GM21390 (cell line): ENCODE measurements at regions not wholly inside any gene's neighbourhood (a gene's known extent, or its start where the extent isn't known, plus 50 kb on each side); places are given as distances from the start of the nearest gene placed in this dataset.

ENCODE experiments used
- ATAC-seq: cut with Tn5 transposase; IDR thresholded peaks from one replicate; pipeline ENCODE4 v1.9.1; 2021; ENCODE audit not compliant: unreplicated experiment

- ATAC-seq: no peak
Measured at GRCh38 chr2:81238462-81238861, 933.9 kb upstream of the LRRTM1 start.

DNA sequence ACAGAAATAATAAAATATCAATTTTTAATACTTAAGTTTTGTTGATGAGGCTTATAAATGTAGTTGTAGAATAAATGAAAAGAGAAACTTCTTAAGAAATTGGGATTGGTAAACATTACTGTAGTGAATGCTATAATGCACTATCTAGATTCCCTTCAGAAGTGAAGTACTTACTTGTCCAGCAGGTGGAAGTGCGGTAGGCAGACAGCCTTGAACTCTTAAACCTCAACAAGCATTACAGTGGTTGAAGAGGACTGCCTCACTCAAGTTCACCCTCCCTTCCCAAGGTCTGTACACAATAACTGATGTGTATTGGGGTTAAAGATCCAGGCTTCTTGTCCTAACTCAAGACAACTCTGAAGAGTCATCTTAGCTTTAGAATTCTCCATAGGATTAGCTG lies 931.0 kb upstream of the LRRTM1 start:
- ATAC-seq: no peak

GRCh38 chr2:81234711-81235110 lies 930.2 kb upstream of the LRRTM1 start:
- ATAC-seq: no peak

GRCh38 chr2:81225756-81226155 lies 921.2 kb upstream of the LRRTM1 start:
- no peak for ATAC-seq

DNA sequence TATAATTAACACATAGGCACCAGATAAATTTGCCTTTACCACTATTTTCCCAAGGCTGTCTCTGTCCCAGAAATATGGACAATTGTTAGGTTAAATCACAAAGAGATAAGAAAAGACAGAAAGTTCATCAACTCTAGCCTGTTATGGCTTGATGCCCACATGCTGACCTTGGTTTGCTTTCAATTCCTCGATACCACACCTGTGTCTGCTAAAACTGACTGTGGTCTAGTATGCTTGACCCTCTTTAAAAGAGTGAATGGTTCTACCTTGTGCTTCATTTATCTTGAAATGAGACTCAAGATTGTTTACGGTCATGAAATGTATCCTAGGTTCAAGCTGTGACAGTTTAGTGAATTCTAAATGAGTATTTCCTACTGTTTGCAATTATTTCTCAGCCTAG lies 909.0 kb upstream of the LRRTM1 start:
- no peak for ATAC-seq

DNA sequence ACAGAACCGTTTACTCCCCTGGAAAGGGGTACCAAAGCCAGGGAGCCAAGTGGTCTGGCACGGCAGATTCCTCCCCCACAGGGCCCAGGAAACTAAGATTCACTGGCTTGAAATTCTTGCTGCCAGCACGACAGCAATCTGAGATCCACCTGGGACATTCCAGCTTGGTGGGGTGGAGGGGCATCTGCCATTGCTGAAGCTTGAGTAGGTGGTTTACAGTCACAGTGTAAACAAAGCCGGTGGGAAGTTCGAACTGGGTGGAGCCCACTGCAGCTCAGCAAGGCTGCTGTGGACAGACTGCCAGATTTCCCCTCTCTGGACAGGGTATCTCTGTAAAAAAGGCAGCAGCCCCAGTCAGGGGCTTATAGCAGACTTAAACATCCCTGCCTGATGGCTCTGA lies 901.7 kb upstream of the LRRTM1 start:
- no peak for ATAC-seq

GRCh38 chr2:81196933-81197628 lies 892.5 kb upstream of the LRRTM1 start:
- ATAC-seq: no peak

DNA sequence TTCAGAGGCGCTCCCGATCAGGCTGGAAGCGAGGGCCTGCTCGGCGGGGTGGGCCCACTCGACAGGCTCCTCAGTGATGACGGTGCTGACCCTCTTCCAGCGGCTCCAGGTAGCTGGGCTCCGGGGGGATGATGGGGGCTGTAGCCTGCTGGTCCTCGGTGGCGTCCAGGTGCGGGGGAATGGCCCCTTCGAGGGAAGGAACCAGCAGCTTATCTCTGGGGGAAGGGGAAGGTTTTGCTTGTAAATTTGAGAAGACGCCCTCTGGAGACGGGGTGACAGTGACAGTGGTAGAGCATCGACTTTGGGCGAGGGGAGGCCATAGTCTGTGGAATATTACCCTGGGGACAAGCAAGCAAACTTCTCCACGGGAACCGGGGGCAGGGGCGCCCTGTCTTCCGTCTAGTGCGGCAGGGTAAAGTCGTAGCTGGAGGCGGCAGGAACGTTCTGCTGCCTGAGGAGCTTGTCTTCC lies 891.9 kb upstream of the LRRTM1 start:
- ATAC-seq: no peak

- no peak for ATAC-seq
Measured at GRCh38 chr2:81195774-81196382, 891.3 kb upstream of the LRRTM1 start.

DNA sequence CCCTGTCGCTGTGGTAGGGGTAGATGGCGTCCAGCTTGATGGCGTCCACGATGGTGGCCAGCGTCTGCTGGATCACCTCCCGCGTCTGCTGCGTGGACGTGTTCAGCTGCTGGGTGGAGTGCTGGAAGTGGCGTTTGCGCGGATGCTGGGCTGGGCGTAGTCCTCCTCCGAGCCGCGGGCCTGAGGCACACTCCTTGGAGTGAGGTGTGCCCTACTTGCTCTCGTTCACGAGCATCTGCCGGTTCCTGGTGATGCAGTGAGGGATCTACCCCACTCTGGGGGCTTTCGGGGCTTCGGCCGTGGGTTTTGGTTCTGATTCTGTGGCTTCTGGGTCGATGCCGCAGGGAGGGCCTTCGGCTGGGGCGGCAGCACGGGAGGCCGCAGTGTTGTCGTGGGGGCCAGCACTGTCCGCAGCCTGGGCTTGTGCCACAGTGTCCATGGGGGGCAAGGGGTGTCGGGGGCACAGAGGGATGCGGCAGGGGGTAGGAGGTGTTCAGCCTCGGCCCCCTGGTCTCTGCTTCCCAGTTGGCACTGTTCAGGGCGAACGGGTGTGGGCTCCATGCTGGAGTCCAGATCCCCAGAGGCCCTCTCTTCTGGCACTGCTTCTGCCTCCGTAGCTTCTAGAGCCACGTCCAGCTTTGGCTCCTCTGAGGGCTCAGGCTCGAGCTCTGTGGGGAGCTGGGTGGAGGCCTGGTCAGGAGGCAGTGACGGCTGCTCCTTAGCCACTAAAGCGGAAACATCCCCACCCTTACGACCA lies 890.6 kb upstream of the LRRTM1 start:
- ATAC-seq: no peak

DNA sequence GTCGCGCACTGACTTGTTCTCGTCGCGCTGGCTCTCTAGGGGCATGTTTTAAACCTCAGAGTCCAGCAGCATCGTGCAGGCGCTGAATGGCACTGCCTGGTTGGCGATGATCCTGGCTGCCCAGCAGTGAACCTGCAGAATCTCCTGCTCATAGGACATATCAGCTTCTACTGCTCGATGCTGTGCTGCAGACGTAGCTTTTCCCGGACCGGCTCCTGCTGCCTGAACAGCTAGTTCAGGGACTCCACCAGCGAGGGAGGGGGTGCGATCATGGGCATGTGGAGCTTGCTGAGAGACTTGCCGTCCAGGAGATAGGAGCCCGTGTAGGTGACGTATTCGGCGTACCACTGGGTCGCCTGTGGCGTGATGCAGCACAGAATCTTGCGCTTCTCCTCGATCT lies 890.0 kb upstream of the LRRTM1 start:
- no peak for ATAC-seq

DNA sequence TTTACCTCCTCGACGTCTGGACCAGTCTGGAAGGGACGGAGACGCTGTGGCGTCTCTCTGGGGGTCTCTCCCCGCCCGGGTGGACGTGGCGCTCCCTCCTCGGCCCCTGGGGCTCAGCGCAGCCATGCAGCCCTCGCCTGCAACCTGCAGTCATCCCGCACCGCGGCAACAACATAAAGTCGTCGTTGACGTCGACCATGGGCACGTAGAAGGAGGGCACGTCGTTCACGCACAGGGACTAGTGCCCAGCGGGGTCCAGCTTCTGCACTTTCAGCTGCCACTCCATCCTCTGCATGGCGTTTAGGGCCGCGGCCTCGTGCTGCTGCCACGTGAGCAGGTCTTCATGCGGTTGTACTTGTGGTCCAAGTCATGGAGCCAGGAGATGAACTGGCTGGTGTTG lies 889.6 kb upstream of the LRRTM1 start:
- no peak for ATAC-seq

DNA sequence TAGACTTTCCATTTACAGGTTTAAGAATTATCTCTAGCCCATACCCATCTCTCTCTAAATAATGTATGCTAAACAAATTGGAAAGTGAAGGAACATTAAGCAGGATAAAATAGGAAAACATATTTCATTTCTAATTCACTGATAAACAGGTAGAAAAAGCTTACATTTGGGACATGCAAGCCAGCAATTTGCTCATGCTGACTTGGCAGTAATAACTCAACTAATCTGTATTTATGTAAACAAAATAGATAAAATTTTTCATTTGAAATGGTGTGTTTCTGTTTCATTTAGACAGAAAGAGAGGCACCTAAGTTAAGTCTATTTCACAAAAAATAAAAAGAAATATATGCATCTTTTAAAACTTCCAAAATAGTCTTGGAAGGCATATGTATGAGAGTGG lies 877.3 kb upstream of the LRRTM1 start:
- no peak for ATAC-seq

DNA sequence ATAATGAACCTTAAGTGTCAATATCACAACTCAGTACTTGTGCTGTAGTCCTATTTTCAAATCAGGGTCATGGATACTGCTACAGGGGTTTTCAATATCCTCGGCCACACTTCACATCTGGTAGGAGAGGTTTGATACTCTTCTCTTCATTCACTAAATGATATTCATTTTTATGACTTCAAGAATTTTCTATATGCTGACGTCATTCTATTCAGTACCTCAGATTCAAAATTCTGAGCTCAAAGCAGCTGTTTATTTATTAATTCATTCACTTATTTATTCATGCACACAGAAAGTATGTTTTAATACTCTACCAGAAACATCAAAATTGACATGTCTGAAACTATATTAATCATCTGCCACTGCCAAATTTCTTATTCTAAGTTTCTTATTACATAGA lies 866.9 kb upstream of the LRRTM1 start:
- ATAC-seq: no peak

DNA sequence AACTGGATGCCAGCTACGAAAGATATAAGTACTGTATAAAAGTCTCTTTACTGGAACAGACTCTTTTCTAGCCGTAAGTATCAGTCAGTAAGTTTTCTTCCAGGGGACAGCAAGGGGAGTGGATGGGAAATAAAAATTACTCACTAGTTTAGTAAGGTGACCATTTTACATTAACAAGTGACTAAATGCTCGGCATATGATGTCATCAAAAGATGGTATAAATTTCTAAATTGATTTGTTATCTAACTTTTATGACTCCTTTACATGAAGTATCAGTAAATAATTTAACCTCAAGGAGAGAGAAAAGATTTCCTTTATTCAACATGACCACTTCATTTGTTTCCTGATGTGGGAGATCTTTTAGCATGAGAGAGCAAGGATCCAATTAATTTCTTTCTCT lies 859.0 kb upstream of the LRRTM1 start:
- no peak for ATAC-seq

DNA sequence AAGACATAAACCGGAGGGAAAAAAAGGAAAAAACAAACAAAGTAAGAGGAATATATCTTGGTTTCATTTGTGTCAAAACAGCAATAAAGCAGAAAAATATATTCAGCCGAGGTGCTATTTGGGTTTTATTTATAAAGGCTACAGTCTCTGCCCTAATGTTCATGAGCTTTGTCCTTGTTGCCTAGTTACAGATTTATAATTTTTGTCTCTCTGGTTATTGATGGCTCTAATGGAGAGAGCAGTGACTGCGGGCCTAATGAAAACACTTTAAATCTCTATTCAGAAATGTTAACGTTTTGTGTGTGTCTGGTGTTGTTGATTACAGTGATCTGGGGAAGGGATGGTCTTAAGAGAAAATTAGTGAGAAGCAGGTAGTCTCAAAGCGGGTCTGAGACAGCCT lies 854.0 kb upstream of the LRRTM1 start:
- no peak for ATAC-seq

- no peak for ATAC-seq
Measured at GRCh38 chr2:81148323-81148722, 843.8 kb upstream of the LRRTM1 start.

- no peak for ATAC-seq
Measured at GRCh38 chr2:81136296-81136695, 831.7 kb upstream of the LRRTM1 start.

DNA sequence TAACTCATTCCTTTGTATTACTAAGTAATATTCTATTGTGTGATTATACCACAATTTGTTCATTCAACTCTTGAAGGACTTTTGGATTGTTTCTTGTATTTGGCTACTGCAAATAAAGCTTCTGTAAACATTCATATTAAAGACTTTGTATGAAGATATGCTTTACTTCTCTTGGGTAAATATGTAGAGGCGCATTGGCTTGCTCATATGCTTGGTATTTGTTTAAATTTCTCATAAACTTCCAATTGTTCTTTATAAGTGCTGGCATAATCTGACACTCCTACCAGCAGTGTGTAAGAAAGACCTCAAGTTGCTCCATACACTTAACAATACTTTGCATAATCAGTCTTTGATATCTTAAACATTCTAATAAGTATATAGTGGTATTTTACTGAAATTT lies 792.8 kb upstream of the LRRTM1 start:
- ATAC-seq: no peak

GRCh38 chr2:81093031-81093430 lies 788.5 kb upstream of the LRRTM1 start:
- no peak for ATAC-seq

DNA sequence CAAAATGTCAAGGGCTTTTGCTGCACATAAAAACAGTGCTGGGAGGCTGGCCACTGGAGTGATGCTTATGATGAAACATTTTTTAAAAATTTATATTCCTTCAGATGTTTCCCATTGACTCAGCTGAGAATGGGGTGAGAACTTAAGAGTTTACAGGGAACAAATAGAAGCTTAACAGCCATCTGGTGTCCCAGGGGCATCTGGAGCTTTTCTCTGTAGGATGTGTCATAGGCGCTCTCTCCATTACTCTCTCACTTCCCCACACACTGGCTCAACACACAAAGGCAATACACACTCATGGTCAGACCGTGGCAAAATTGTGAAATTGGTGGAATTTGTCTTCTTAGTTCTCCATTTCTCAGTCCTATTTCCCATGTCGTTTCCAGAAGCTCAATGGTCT lies 783.1 kb upstream of the LRRTM1 start:
- ATAC-seq: no peak

GRCh38 chr2:81084101-81084500 lies 779.5 kb upstream of the LRRTM1 start:
- no peak for ATAC-seq
